Right atrium auricular region (tissue), 2 donors: ENCODE measurements at regions not wholly inside any gene's neighbourhood (a gene's known extent, or its start where the extent isn't known, plus 50 kb on each side); places are given as distances from the start of the nearest gene placed in this dataset.

Experiments used
- DNase-seq: peaks from one replicate; pipeline ENCODE4 v3.0.0-alpha.2; 2019; ENCODE audit warnings: low spot score
- H3K27ac ChIP-seq, 2 donors: fragments of 200-600 bp; sonication (generic); 1 replicate in 1 of 2; 2 replicates in 1 of 2; pipeline ENCODE4 v1.5.1; 2016 to 2019
- H3K27me3 ChIP-seq, 2 donors: fragments of 200-600 bp; sonication (generic); one replicate each; pipeline versions ENCODE4 v1.5.1 to v1.6.0; 2017 to 2019
- H3K36me3 ChIP-seq: fragments of 200-600 bp; sonication (generic); one replicate; pipeline ENCODE4 v1.5.1; 2016
- H3K4me1 ChIP-seq, 2 donors: fragments of 200-600 bp; sonication (generic); one replicate each; pipeline versions ENCODE4 v1.5.1 to v1.6.0; 2017 to 2019
- H3K4me3 ChIP-seq, 2 donors: fragments of 200-600 bp; sonication (generic); 1 replicate in 1 of 2; 2 replicates in 1 of 2; pipeline ENCODE4 v1.5.1; 2017 to 2019; ENCODE audit warnings: mild to moderate bottlenecking in 1 of 2, moderate library complexity in 1 of 2
- H3K9me3 ChIP-seq, 2 donors: fragments of 200-600 bp; sonication (generic); one replicate each; pipeline ENCODE4 v1.5.1; 2019
- TF ChIP-seq, protein P1 (sequence below), 2 donors: fragments of 200-600 bp; sonication (generic); IDR thresholded peaks; one replicate each; pipeline ENCODE4 v1.5.1; 2019; ENCODE audit warnings: antibody characterized with exemption in 2 of 2

- H3K27ac ChIP-seq = no peak overlapping the region
- H3K4me3 ChIP-seq = no peak overlapping the region
- TF ChIP-seq, protein P1, sequence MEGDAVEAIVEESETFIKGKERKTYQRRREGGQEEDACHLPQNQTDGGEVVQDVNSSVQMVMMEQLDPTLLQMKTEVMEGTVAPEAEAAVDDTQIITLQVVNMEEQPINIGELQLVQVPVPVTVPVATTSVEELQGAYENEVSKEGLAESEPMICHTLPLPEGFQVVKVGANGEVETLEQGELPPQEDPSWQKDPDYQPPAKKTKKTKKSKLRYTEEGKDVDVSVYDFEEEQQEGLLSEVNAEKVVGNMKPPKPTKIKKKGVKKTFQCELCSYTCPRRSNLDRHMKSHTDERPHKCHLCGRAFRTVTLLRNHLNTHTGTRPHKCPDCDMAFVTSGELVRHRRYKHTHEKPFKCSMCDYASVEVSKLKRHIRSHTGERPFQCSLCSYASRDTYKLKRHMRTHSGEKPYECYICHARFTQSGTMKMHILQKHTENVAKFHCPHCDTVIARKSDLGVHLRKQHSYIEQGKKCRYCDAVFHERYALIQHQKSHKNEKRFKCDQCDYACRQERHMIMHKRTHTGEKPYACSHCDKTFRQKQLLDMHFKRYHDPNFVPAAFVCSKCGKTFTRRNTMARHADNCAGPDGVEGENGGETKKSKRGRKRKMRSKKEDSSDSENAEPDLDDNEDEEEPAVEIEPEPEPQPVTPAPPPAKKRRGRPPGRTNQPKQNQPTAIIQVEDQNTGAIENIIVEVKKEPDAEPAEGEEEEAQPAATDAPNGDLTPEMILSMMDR (IDR thresholded peaks at IDR 0.05) = no peak
- no peaks in the 10 kb centered on the region for H3K4me1 ChIP-seq
- H3K27me3 ChIP-seq = no peaks in the 10 kb centered on the region
- no peaks in the 10 kb centered on the region for H3K36me3 ChIP-seq
- H3K9me3 ChIP-seq = no peaks in the 10 kb centered on the region
- DNase-seq = no peak
Observed at GRCh38 chr3:67288466-67289106, 290.5 kb downstream of the KBTBD8 start.

DNA sequence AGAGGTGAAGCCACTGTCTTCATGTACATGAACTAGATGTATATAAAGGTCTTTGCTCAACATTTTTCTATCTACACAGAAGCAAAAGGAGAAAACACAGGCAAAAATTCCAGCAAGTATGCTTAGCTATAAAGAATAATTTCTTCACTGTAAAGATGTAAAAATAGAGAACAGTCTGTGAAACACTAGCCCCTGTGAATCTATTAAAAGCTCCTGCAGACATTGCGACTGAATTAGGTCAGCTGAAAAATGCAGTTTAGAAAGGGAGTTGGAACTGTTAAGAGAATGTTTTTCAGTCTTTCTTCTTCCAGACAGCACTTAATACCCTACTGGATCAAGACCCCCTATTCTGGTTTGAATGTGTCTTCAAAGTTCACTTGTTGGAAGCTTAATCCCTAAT is 291.5 kb downstream of the KBTBD8 start:
- Histone ChIP-seq H3K36me3 (no peaks in the 10 kb centered on the region), H3K4me1 (no peaks in the 10 kb centered on the region), H3K27ac (no peak overlapping the region), H3K4me3 (no peak overlapping the region), H3K27me3 (no peaks in the 10 kb centered on the region), H3K9me3 (no peaks in the 10 kb centered on the region)
- TF ChIP-seq, protein P1 (IDR thresholded peaks at IDR 0.05) = no peak
- no peak for DNase-seq

- no peak for DNase-seq
- H3K9me3 ChIP-seq = no peaks in the 10 kb centered on the region
- no peaks in the 10 kb centered on the region for H3K27me3 ChIP-seq
- H3K4me1 ChIP-seq = no peaks in the 10 kb centered on the region
- no peak overlapping the region for H3K4me3 ChIP-seq
- no peaks in the 10 kb centered on the region for H3K36me3 ChIP-seq
- no peak overlapping the region for H3K27ac ChIP-seq
- TF ChIP-seq, protein P1 (IDR thresholded peaks at IDR 0.05) = no peak
Observed at GRCh38 chr3:67290438-67290837, 292.3 kb downstream of the KBTBD8 start.

GRCh38 chr3:67291287-67292252 is 293.5 kb downstream of the KBTBD8 start:
- no peak overlapping the region for H3K27ac ChIP-seq
- H3K4me1 ChIP-seq = no peaks in the 10 kb centered on the region
- H3K27me3 ChIP-seq = no peaks in the 10 kb centered on the region
- no peaks in the 10 kb centered on the region for H3K36me3 ChIP-seq
- no peak overlapping the region for H3K4me3 ChIP-seq
- DNase-seq = no peak
- TF ChIP-seq, protein P1 (IDR thresholded peaks at IDR 0.05) = no peak
- H3K9me3 ChIP-seq = no peaks in the 10 kb centered on the region

- H3K4me1 ChIP-seq = no peaks in the 10 kb centered on the region
- TF ChIP-seq, protein P1 (IDR thresholded peaks at IDR 0.05) = no peak
- H3K27me3 ChIP-seq = no peaks in the 10 kb centered on the region
- DNase-seq = no peak
- H3K36me3 ChIP-seq = no peaks in the 10 kb centered on the region
- no peaks in the 10 kb centered on the region for H3K9me3 ChIP-seq
- no peak overlapping the region for H3K27ac ChIP-seq
- H3K4me3 ChIP-seq = no peak overlapping the region
Observed at GRCh38 chr3:67292356-67293121, 294.4 kb downstream of the KBTBD8 start.
